H1 (cell line): ENCODE measurements at regions not wholly inside any gene's neighbourhood (a gene's known extent, or its start where the extent isn't known, plus 50 kb on each side); places are given as distances from the start of the nearest gene placed in this dataset.

Source experiments
- CREB1 ChIP-seq: IDR thresholded peaks from 2 replicates; pipeline ENCODE4 v1.6.1; 2012; ENCODE audit warnings: inconsistent platforms
- KDM1A ChIP-seq: fragments of 200-600, 300-600 bp; sonication (generic); IDR thresholded peaks from 2 replicates; pipeline ENCODE4 v1.7.1; 2016; ENCODE audit warnings: mild to moderate bottlenecking, low read length, borderline replicate concordance
- RAD21 ChIP-seq, 2 experiments: IDR thresholded peaks in 1 of 2; conservative IDR thresholded peaks in 1 of 2; 2 replicates each; pipeline ENCODE4 v1.6.1; 2011; ENCODE audit warnings: low read depth in 2 of 2, low read length in 2 of 2, improper control_type of control experiment in 1 of 2, inconsistent platforms in 1 of 2, mild to moderate bottlenecking in 1 of 2, moderate library complexity in 1 of 2
- ZNF274 ChIP-seq: IDR thresholded peaks from 2 replicates; pipeline ENCODE4 v1.7.0; 2012; ENCODE audit warnings: low read length, borderline replicate concordance; ENCODE audit errors: extremely low read depth

DNA sequence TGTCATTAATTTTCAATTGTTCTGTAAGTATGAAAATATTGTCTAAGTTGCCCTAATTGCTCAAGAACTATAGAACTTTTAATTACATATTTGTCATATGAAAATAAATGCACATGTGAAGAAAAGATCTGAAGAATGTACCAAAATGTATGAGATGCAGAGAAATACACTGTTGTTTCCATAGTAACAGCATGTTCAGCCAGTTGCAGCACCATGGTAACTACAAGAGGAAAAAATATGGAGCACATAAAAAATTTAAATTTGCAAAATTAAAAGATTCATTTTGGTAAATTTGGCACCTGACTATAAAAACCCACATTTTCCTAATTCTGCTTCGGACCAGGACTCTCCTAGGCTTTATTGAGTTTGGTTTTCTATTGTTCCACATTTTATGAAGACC lies 1170.0 kb upstream of the MIR17HG start (continued):
- TF ChIP-seq CREB1 (no peak), ZNF274 (no peak), KDM1A (no peak), RAD21 (IDR thresholded peaks at IDR 0.05 in 1 of 2, conservative IDR thresholded peaks at IDR 0.05 in 1 of 2; ENCODE audit: low read depth in 2 of 2, low read length in 2 of 2) (no peak)
